A549 (cell line): ENCODE measurements at regions not wholly inside any gene's neighbourhood (a gene's known extent, or its start where the extent isn't known, plus 50 kb on each side); places are given as distances from the start of the nearest gene placed in this dataset.

ENCODE experiments used
- ATAC-seq, 2 experiments: fragments of 200-7000 bp in 1 of 2; fragments of >200 bp in 1 of 2; cut with Nextera tagmentation in 1 of 2; cut with Tn5 transposase in 1 of 2; 3 replicates each; pipeline versions ENCODE4 v1.8.0 to v1.9.1; 2018 to 2020; ENCODE audit warnings: mild to moderate bottlenecking in 1 of 2, moderate library complexity in 1 of 2
- CTCF ChIA-PET: fragments of 300-600 bp; sonication (Branson Sonifier 250); formaldehyde crosslinking; extraction: SDS; loops from one replicate; lab custom pipeline; 2021; ENCODE audit warnings: antibody characterized with exemption, inconsistent platforms; lab: Yijun Ruan, JAX
- POLR2A ChIA-PET: fragments of 350-600 bp; formaldehyde crosslinking; extraction: SDS; loops from one replicate; lab custom pipeline; 2021; ENCODE audit warnings: antibody characterized with exemption, inconsistent platforms; lab: Yijun Ruan, JAX
- DNase-seq, 2 experiments: peaks; one replicate each; pipeline versions ENCODE4 v3.0.0 to v3.0.0-alpha.2; 2011 to 2016; ENCODE audit warnings: low read depth in 1 of 2, low spot score in 1 of 2
- FAIRE-seq: peaks from 2 replicates; lab custom pipeline; 2011; peaks lifted over from hg19 to GRCh38; lab: Jason Lieb, UNC
- H3K27ac ChIP-seq, 2 experiments: fragments of >200 bp; sonication (Bioruptor Twin); formaldehyde crosslinking; 3 replicates each; pipeline ENCODE4 v1.5.1; 2016 to 2017
- H3K4me1 ChIP-seq: fragments of >200 bp; sonication (Bioruptor Twin); formaldehyde crosslinking; 3 replicates; pipeline ENCODE4 v1.6.1; 2016
- H3K4me2 ChIP-seq: fragments of >200 bp; sonication (Bioruptor Twin); formaldehyde crosslinking; 3 replicates; pipeline ENCODE4 v1.6.1; 2016
- H3K4me3 ChIP-seq: fragments of >200 bp; sonication (Bioruptor Twin); formaldehyde crosslinking; 3 replicates; pipeline ENCODE4 v1.5.1; 2016
- H3K9me3 ChIP-seq: fragments of >200 bp; sonication (Bioruptor Twin); formaldehyde crosslinking; 3 replicates; pipeline ENCODE4 v1.6.1; 2016
- ATOH8 ChIP-seq: fragments of 250-450 bp; sonication (Bioruptor Pico); IDR thresholded peaks from 2 replicates; pipeline ENCODE4 v1.5.0; 2020; ENCODE audit warnings: low read depth, mild to moderate bottlenecking, moderate library complexity
- BCL3 ChIP-seq: fragments of >200 bp; sonication (Bioruptor Twin); formaldehyde crosslinking; IDR thresholded peaks from 3 replicates; pipeline ENCODE4 v1.6.1; 2016
- CBX8 ChIP-seq: fragments of 200-600 bp; sonication (generic); IDR thresholded peaks from 2 replicates; pipeline ENCODE4 v1.6.1; 2016
- CEBPB ChIP-seq, 2 experiments: fragments of >200 bp in 1 of 2; sonication (Bioruptor Twin) in 1 of 2; formaldehyde crosslinking in 1 of 2; IDR thresholded peaks; 2 replicates each; pipeline ENCODE4 v1.6.1; 2012 to 2016
- EHMT2 ChIP-seq: fragments of 200-600 bp; sonication (generic); IDR thresholded peaks from 2 replicates; pipeline ENCODE4 v1.6.1; 2016; ENCODE audit warnings: antibody characterized with exemption, low read depth, mild to moderate bottlenecking, moderate library complexity
- ELK1 ChIP-seq: fragments of 150-350 bp; IDR thresholded peaks from 2 replicates; pipeline ENCODE4 v1.6.1; 2014; ENCODE audit warnings: low read depth, mild to moderate bottlenecking, low read length
- EP300 ChIP-seq, 2 experiments: fragments of >200 bp; sonication (Bioruptor Twin); formaldehyde crosslinking; IDR thresholded peaks; 2 replicates in 1 of 2; 3 replicates in 1 of 2; pipeline ENCODE4 v1.6.1; 2016 to 2017
- FOXS1 ChIP-seq: fragments of 250-450 bp; sonication (Bioruptor Pico); IDR thresholded peaks from 2 replicates; pipeline ENCODE4 v1.5.0; 2020; ENCODE audit warnings: mild to moderate bottlenecking, moderate library complexity
- GATA3 ChIP-seq: IDR thresholded peaks from 2 replicates; pipeline ENCODE4 v1.6.1; 2012; ENCODE audit warnings: borderline replicate concordance
- HES2 ChIP-seq: fragments of >200 bp; sonication (Bioruptor Twin); formaldehyde crosslinking; IDR thresholded peaks from 2 replicates; pipeline ENCODE4 v1.6.1; 2016
- JUNB ChIP-seq: fragments of >200 bp; sonication (Bioruptor Twin); formaldehyde crosslinking; IDR thresholded peaks from 2 replicates; pipeline ENCODE4 v1.6.1; 2016
- KDM5A ChIP-seq: fragments of 200-600 bp; sonication (generic); IDR thresholded peaks from 2 replicates; pipeline ENCODE4 v1.6.1; 2016; ENCODE audit warnings: antibody characterized with exemption, mild to moderate bottlenecking
- MAFK ChIP-seq: fragments of 450-650 bp; IDR thresholded peaks from 2 replicates; pipeline ENCODE4 v1.6.1; 2014; ENCODE audit not compliant: partially characterized antibody
- MAX ChIP-seq: IDR thresholded peaks from 2 replicates; pipeline ENCODE4 v1.6.1; 2012
- MYC ChIP-seq: IDR thresholded peaks from 2 replicates; pipeline ENCODE4 v1.6.1; 2012; ENCODE audit warnings: mild to moderate bottlenecking, inconsistent platforms, low read length, improper control_type of control experiment, borderline replicate concordance
- NFE2L2 ChIP-seq: fragments of 150-350 bp; conservative IDR thresholded peaks from 2 replicates; pipeline ENCODE4 v1.6.1; 2014; ENCODE audit warnings: low read length
- NPAS2 ChIP-seq: fragments of 250-450 bp; sonication (Bioruptor Pico); IDR thresholded peaks from 2 replicates; pipeline ENCODE4 v1.8.0; 2022; ENCODE audit warnings: mild to moderate bottlenecking, moderate library complexity, borderline replicate concordance
- NR3C1 ChIP-seq: fragments of >200 bp; sonication (Bioruptor Twin); formaldehyde crosslinking; IDR thresholded peaks from 3 replicates; pipeline ENCODE4 v1.6.1; 2017
- PHF8 ChIP-seq: fragments of 200-600 bp; sonication (generic); IDR thresholded peaks from 2 replicates; pipeline ENCODE4 v1.6.1; 2016; ENCODE audit warnings: low read depth, mild to moderate bottlenecking, antibody characterized with exemption, moderate library complexity, borderline replicate concordance
- POLR2A ChIP-seq: IDR thresholded peaks from 2 replicates; pipeline ENCODE4 v1.6.1; 2012; ENCODE audit warnings: mild to moderate bottlenecking, low read length
- POLR2AphosphoS2 ChIP-seq: conservative IDR thresholded peaks from 2 replicates; pipeline ENCODE4 v1.6.1; 2012; ENCODE audit warnings: low read length, improper control_type of control experiment, inconsistent platforms
- RAD21 ChIP-seq, 2 experiments: fragments of >200 bp in 1 of 2; sonication (Bioruptor Twin) in 1 of 2; formaldehyde crosslinking in 1 of 2; IDR thresholded peaks in 1 of 2; conservative IDR thresholded peaks in 1 of 2; 2 replicates in 1 of 2; 3 replicates in 1 of 2; pipeline ENCODE4 v1.6.1; 2012 to 2018; ENCODE audit warnings: inconsistent platforms in 1 of 2
- RARB ChIP-seq: fragments of 250-450 bp; sonication (Bioruptor Pico); IDR thresholded peaks from 2 replicates; pipeline ENCODE4 v1.8.0; 2021; ENCODE audit warnings: mild to moderate bottlenecking, moderate library complexity
- RCOR1 ChIP-seq: fragments of 150-350 bp; IDR thresholded peaks from 2 replicates; pipeline ENCODE4 v1.6.1; 2014; ENCODE audit warnings: antibody characterized with exemption, low read length, low read depth
- SMC3 ChIP-seq: fragments of >200 bp; sonication (Bioruptor Twin); formaldehyde crosslinking; IDR thresholded peaks from 3 replicates; pipeline ENCODE4 v1.6.1; 2018; ENCODE audit warnings: inconsistent platforms
- SREBF2 ChIP-seq: fragments of 450-650 bp; IDR thresholded peaks from 2 replicates; pipeline ENCODE4 v1.6.1; 2014; ENCODE audit warnings: mild to moderate bottlenecking, moderate library complexity
- TFCP2L1 ChIP-seq: fragments of 250-450 bp; sonication (Bioruptor Pico); IDR thresholded peaks from 2 replicates; pipeline ENCODE4 v1.5.0; 2021; ENCODE audit warnings: mild to moderate bottlenecking
- ZNF302 ChIP-seq: fragments of 250-450 bp; sonication (Bioruptor Pico); IDR thresholded peaks from 2 replicates; pipeline ENCODE4 v1.9.0; 2021; ENCODE audit warnings: inconsistent platforms, mild to moderate bottlenecking, moderate library complexity
- ZSCAN20 ChIP-seq: fragments of 250-450 bp; sonication (Bioruptor Pico); IDR thresholded peaks from 2 replicates; pipeline ENCODE4 v1.8.0; 2022; ENCODE audit warnings: mild to moderate bottlenecking, moderate library complexity
- WGBS: methylation state at CpG from one replicate; pipeline ENCODE4 v1.1.6; 2017; ENCODE audit errors: missing lambda C conversion rate; 5-methylcytosine and 5-hydroxymethylcytosine counted together

GRCh38 chr5:14977058-14977685 is 105.6 kb upstream of the ANKH start:
- ChIA-PET CTCF (interaction anchor here (1.2 to 1.5 kb wide), 2 partner anchors 8 to 26 kb away, joined by 3 read pairs; no protein-coding TSS in a partner anchor), POLR2A (no interaction called here)
- Histone ChIP-seq H3K4me3 (no peak overlapping the region), H3K27ac (no peak overlapping the region), H3K4me1 (no peaks in the 10 kb centered on the region), H3K4me2 (no peak overlapping the region), H3K9me3 (peaks cover 9% of the 10 kb centered on the region; the same call in 1 of the 3 replicates)
- TF ChIP-seq RAD21 (conservative IDR thresholded peaks at IDR 0.05 in 1 of 2, IDR thresholded peaks at IDR 0.05 in 1 of 2): no peak
- no peak for TF ChIP-seq POLR2AphosphoS2
- no peak for TF ChIP-seq CBX8
- TF ChIP-seq PHF8: no peak
- TF ChIP-seq MYC: no peak
- TF ChIP-seq KDM5A: no peak
- TF ChIP-seq RARB (CRISPR knock-in tag): no peak
- TF ChIP-seq ZSCAN20 (CRISPR knock-in tag): no peak
- TF ChIP-seq NFE2L2: no peak
- no peak for TF ChIP-seq ZNF302 (CRISPR knock-in tag)
- TF ChIP-seq SMC3: no peak
- TF ChIP-seq EP300 (IDR thresholded peaks at IDR 0.05): no peak
- TF ChIP-seq BCL3: no peak
- no peak for TF ChIP-seq HES2
- FAIRE-seq (no peak), ATAC-seq (no peak), DNase-seq (no peak)
- 16% methylated on average over 2 of the region's 2 CpGs for WGBS

GRCh38 chr5:14976486-14976885 is 104.9 kb upstream of the ANKH start:
- no peak for ATAC-seq
- ChIA-PET CTCF (interaction anchor here (1.2 to 2.6 kb wide), 5 partner anchors 9 to 249 kb away, joined by 3 to 8 read pairs (median 3); no protein-coding TSS in a partner anchor), POLR2A (no interaction called here)
- no peak overlapping the region for H3K4me2 ChIP-seq
- TF ChIP-seq BCL3: no peak
- TF ChIP-seq RCOR1: no peak
- no peak for TF ChIP-seq ATOH8
- TF ChIP-seq EHMT2: no peak
- no peak for TF ChIP-seq CEBPB (IDR thresholded peaks at IDR 0.05)
- no peak for TF ChIP-seq ELK1
- no peak for TF ChIP-seq JUNB
- TF ChIP-seq EP300 (IDR thresholded peaks at IDR 0.05): no peak
- no peak for TF ChIP-seq NR3C1
- no peak for TF ChIP-seq MAFK
- no peak for TF ChIP-seq SREBF2
- TF ChIP-seq TFCP2L1 (CRISPR knock-in tag): no peak
- no peak for TF ChIP-seq GATA3
- TF ChIP-seq MAX: no peak
- TF ChIP-seq POLR2A: no peak
- no peak for TF ChIP-seq FOXS1
- no peak for TF ChIP-seq NPAS2
- TF ChIP-seq RARB (CRISPR knock-in tag): no peak
- H3K4me3 ChIP-seq: no peak overlapping the region
- H3K9me3 ChIP-seq: peaks cover 5% of the 10 kb centered on the region; the same call in 1 of the 3 replicates
- no peaks in the 10 kb centered on the region for H3K4me1 ChIP-seq
- H3K27ac ChIP-seq: no peak overlapping the region
- 76% methylated on average over 7 of the region's 7 CpGs for WGBS
- FAIRE-seq: no peak
- DNase-seq: no peak
